GM19239 (cell line): ENCODE measurements at regions not wholly inside any gene's neighbourhood (a gene's known extent, or its start where the extent isn't known, plus 50 kb on each side); places are given as distances from the start of the nearest gene placed in this dataset.
"Not testable (repeated sequence)": the region's sequence is repeated elsewhere in the genome, so short reads cannot be mapped to it uniquely, and the experiment has no call there.

Experiments used
- DNase-seq: peaks from one replicate; pipeline ENCODE4 v3.0.0; 2011; ENCODE audit warnings: low spot score; ENCODE audit not compliant: insufficient read length
- FAIRE-seq: peaks from 2 replicates; lab custom pipeline; 2011; peaks lifted over from hg19 to GRCh38; lab: Jason Lieb, UNC

DNA sequence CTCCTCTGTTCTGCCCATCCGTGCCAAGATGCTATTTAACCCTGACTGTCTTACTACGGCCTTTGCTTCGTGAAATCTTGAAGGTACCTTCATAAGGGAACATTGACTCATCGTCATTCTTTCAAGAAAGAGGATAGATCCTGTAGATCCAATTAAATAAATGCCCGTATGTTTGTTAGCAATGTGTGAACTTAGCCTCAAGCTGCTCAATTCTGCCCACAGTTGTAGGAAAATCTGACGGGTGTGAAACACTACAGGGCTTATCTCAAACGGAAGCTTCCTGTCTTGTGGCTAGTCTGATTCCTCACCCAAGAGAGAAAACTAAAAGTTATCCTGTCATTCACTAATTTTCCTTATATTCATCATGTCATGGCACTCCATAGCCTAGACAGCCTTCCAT, 168.0 kb upstream of the TBX3 start:
- FAIRE-seq, result no peak
- DNase-seq, result no peak

DNA sequence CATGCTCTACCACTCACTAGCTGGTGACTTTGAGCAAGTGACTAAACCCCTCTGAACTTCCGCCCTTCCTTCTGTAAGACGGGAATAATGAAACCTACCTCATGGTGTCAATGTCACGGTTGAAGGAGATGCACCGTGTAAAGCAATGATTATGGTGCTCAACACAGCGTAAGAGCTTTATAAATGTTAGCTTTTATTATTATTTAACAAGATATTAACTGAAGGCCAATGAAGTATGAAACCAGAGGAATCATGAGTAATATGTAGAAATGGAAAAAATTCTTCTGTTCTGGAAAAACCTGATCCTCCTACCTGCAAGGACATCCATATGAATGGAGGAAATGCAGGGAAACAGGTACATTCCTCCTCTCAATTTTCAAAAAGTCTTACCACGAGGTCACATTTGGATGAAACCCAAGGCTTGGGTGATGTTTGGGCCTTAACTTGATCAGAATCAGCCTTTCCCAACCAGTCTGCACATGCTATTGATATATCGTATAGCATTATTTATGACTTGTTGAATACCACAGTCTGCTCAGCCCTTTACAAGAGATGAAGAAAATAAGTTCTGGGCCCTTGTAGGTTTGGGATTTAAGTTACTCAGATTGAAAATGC, 166.8 kb upstream of the TBX3 start:
- DNase-seq, result no peak
- FAIRE-seq, result no peak

- no peak for FAIRE-seq
Measured at GRCh38 chr12:114848666-114849065, 164.7 kb upstream of the TBX3 start.

DNA sequence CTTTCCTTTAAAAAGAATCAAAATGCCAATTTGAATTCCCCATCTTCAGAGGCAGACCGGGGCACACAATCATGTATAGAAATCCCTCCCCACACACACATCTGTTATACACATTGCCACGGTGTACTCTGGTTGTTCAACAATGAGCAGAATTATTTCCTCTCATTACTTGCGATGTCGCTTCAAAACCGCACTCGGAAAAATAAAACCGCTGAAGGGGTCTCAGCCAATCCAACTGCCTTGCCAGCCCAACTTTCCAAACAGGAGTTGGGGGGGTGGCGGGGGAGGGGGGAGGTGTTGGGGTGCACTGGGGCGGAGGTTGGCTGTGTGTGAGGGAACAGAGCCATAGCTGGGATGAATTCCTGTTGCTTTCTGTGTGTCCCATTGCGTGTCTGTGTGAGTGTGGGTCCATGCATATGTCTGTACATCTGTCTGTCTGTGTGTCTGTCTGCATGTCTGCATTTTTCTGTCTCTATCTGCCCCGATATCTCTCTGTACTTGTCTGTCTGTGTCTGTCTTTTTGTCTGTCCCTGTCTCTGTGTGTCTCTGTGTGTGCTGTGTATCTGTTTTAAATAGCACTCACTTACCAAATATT, 163.6 kb upstream of the TBX3 start:
- DNase-seq (no peak), FAIRE-seq (no peak)

More at GRCh38 chr12:114848666-114849065, 164.7 kb upstream of the TBX3 start:
- no peak for DNase-seq

GRCh38 chr12:114846771-114847170, 162.8 kb upstream of the TBX3 start:
- FAIRE-seq, result no peak
- DNase-seq, result no peak

- FAIRE-seq (no peak), DNase-seq (no peak)
Measured at GRCh38 chr12:114841557-114842251, 157.7 kb upstream of the TBX3 start.

- no peak for FAIRE-seq
- DNase-seq, result no peak
Measured at GRCh38 chr12:114838480-114838879, 154.5 kb upstream of the TBX3 start.

DNA sequence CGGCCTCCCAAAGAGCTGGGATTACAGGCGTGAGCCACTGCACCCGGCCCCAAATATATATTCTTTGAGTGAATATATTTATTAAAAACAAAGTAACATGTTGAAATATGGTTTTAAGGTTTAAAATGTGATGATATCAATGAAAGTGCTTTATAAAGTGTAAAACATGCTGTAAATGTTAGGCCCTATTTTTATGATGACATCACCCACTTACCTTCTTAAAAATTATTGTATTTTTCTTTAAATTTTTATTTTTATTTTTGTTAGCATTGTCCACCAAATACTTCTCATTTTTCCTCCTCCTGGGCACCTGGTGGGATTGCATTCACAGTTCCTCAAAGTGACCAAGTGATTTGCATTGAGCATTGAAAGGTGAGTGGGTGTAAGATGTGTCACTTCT, 152.6 kb upstream of the TBX3 start:
- DNase-seq (no peak), FAIRE-seq (no peak)

DNA sequence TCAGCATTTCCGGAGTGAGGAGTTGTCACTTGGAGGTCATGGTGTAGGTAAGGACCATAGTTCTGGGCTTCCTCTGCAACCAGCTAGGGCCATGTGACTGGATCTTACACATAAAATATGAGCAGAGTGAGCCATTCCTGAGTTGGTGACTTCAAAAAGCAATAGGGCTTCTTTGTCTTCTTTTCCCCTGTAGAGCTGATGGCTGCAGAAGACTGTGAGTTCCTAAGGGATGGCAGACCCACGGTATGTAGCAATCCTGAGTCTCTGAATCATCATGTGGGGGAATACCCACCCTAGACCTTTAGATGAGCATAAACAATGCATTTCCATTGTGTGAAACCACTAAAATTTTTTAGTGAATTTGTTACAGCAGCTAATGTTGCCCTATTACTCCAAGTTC, 151.1 kb upstream of the TBX3 start:
- no peak for DNase-seq
- FAIRE-seq, result no peak

DNA sequence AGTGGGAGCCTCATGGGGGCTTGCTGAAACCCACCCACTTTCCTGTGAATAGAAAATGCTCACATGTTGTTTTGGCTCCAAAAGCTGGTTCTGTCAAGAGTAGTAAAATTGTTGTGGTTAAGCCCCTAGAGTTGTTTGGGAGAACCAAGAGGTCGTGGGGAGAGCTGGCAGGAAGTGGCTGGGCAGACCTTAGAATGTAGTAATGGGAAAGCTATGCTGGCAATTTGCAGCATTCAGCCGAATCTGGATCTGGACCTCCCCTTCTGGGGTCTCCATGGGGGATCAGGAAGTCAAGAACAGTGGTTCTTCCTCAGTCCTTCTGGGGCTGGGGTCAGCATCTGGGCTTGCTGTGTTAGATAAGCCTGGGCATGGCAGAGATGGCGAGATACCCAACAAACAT, 150.6 kb upstream of the TBX3 start:
- FAIRE-seq, result no peak
- no peak for DNase-seq

DNA sequence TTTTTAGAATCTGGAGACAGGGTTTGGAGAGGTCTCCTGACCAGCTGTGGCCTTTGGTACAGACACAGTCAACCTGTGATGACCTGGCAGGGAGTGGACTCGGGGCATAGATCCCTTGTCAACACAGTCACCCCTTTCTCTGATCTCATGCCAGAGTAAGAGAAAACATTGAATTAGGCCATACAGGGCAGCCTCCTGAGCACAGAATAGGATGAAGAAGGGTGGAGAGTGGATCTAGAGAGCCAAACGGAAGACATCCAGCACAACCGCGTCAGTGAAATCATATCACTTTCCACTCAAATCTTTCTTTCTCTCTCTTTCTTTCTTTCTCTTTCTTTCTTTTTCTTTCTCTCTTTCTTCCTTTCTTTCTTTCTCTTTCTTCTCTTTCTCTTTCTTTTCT, 145.9 kb upstream of the TBX3 start:
- DNase-seq, result no peak
- no peak for FAIRE-seq

- DNase-seq, FAIRE-seq: not testable (repeated sequence)
Measured at GRCh38 chr12:114829244-114829643, 145.3 kb upstream of the TBX3 start.

DNA sequence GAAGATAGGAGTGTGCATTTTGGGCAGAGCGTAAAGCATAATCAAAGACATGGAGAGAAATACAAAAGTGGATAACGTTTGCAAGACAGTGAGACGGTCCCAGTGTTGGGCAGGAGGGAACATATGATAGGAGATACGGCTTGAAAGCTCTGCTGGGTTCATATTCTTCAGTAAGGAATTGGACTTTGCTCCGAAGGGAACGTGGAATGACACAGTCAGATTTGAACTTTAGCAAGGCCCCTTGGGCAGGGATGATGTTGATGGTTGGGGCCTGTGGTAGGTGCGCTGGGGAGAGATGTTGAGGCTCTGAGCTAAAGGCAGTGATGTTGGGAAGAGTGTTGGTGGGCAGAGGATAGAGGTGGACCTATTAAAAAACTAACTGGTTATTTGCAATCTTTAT, 143.5 kb upstream of the TBX3 start:
- no peak for FAIRE-seq

GRCh38 chr12:114826244-114826643, 142.3 kb upstream of the TBX3 start:
- FAIRE-seq (no peak), DNase-seq (no peak)

More for the DNA sequence above, 143.5 kb upstream of the TBX3 start:
- no peak for DNase-seq

- DNase-seq (no peak), FAIRE-seq (no peak)
Measured at GRCh38 chr12:114823724-114824123, 139.7 kb upstream of the TBX3 start.

GRCh38 chr12:114821570-114821969, 137.6 kb upstream of the TBX3 start:
- DNase-seq, result no peak
- no peak for FAIRE-seq

DNA sequence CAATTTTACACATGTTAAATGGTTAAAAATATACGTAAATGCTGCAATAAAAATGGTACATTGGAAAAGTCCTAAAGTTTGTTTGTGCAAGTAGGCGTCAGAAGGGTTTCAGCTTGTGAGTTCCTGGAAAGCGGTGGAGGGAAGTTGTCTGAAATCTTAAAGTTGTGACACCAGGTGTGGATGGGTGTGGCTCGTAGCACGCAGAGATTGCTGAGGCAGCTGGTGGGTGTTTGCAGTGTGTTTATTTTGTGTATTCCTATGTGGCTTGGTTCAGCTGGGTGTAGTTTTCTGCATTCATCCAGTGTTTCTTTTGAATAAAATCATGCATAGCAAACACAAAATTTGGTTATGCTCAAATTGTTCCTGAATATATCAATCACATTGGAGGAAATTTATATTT, 136.8 kb upstream of the TBX3 start:
- FAIRE-seq (no peak), DNase-seq (no peak)

DNA sequence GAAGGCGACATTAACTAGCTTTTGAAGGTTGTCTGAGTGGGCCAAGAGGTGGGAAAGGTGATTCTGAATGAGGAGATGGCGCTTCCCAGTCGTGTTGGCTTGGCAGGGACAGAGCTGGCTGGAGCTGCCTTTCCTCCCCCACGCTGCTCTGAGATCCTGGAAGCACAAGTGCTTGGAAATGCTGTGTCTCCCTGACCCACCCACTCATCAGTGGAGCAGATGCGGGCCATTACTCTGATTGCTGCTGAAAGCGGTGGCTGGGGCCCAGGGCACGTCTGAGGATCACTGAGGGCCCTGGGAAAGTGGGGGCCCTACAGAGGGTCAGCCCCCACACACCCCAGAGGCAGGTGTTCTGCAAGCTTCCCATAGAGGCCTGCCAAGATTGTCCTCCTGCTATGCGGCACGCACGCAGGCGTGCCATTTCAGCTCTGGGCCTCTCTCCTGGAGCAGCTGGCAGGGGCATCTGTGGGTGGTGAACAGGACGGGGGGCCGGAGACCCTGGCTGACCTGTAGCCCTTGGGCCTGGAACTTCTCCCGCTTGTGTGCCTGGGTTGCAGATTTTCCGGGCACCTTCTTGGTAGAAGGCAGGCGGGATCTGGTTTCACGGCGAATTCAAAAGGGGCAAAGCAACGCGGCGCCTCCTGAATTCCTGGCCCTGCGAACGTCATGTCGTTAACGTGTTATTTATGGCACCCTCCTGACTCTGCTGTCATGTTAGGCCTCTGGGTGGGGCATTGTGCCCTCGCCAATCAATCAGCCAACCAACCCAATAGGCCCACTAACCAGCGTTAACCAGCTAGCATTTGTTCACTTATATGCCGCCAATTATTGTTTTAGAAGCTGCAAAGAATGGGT, 133.8 kb upstream of the TBX3 start:
- FAIRE-seq (no peak), DNase-seq (no peak)

DNA sequence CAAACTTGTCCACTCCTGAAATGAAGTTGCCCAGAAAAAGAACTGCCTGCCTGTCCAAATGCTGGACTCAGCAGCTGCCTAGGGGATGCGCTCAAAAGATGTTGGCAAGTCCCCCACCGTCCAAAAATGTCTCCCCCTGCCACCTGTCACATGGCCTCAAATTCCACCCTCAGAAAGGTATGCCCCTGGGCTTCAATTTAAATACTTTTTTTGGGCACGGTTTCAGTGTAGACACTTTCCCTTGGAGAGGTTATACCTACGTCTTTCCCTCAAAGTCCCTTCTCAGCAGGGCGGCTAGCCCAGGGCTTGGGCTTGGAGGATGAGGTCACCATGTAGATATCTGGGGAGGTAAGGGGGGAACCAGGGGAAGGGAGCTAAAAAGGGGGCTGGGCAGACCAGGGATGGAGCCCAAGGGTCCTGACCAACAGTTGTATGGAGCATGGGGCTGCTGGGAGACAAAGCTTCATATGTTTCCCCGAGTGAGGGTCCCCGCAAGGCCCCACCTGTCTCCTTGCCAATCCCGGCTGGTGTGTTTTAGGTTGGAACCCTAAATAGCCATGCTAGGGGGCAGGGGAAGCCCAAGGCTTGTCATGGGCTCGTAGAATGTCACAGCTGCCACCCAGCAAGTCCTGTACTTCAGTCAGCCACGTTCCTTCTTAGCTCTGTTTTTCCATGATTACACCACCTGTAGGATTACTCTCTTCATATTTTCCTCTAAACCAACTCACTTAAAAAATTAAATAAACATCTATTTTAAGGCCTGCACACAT, 131.2 kb upstream of the TBX3 start:
- DNase-seq, result no peak
- no peak for FAIRE-seq
